Neuron (in vitro differentiated cells): ENCODE measurements at regions not wholly inside any gene's neighbourhood (a gene's known extent, or its start where the extent isn't known, plus 50 kb on each side); places are given as distances from the start of the nearest gene placed in this dataset.
"Not testable (repeated sequence)": the region's sequence is repeated elsewhere in the genome, so short reads cannot be mapped to it uniquely, and the experiment has no call there.

Experiments used
- H2AFZ ChIP-seq: one replicate; pipeline ENCODE4 v1.6.1; 2013; ENCODE audit warnings: low read depth, mild to moderate bottlenecking, inconsistent platforms, low read length, moderate library complexity
- H3K27me3 ChIP-seq: one replicate; pipeline ENCODE4 v1.6.1; 2013; ENCODE audit warnings: low read length; ENCODE audit not compliant: insufficient read depth
- H3K36me3 ChIP-seq: one replicate; pipeline ENCODE4 v1.6.1; 2013; ENCODE audit warnings: low read length; ENCODE audit not compliant: insufficient read depth
- H3K4me1 ChIP-seq: one replicate; pipeline ENCODE4 v1.6.1; 2013; ENCODE audit warnings: low read length; ENCODE audit not compliant: insufficient read depth
- H3K4me3 ChIP-seq: 2 replicates; pipeline ENCODE4 v1.5.1; 2013; ENCODE audit warnings: mild to moderate bottlenecking, low read length, moderate library complexity
- H3K9me3 ChIP-seq: one replicate; pipeline ENCODE4 v1.6.1; 2013; ENCODE audit warnings: low read length

- Histone ChIP-seq H3K4me3 (no peak overlapping the region), H3K9me3 (peaks cover 8% of the 10 kb centered on the region), H2AFZ (no peak overlapping the region), H3K27me3 (peaks cover 72% of the 10 kb centered on the region), H3K4me1 (no peaks in the 10 kb centered on the region), H3K36me3 (no peaks in the 10 kb centered on the region)
Observed at GRCh38 chr5:51997500-51997899, 614.3 kb downstream of the ISL1 start.

DNA sequence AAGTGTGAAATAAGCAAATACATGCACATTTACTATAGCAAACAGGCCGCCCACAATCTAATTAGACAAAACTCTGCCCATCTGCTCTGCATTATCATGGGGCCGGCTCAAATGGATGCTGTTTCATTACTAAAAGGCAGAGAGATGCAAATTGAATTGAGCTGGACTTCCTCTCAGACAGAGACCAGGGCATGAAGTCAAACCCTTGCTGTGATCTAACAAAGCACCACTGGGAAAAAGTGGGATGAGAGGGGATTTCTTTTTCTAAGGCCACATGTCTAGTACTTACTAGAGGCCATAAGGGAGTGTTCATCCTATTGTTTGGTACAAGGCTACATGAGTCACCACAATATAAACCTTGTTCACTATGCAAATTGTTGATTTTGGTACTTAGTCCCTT is 614.7 kb downstream of the ISL1 start:
- Histone ChIP-seq H3K4me3 (no peak overlapping the region), H3K4me1 (no peaks in the 10 kb centered on the region), H2AFZ (no peak overlapping the region), H3K36me3 (no peaks in the 10 kb centered on the region), H3K27me3 (peaks cover 72% of the 10 kb centered on the region), H3K9me3 (peaks cover 8% of the 10 kb centered on the region)

GRCh38 chr5:52007230-52007858 is 624.1 kb downstream of the ISL1 start:
- Histone ChIP-seq H3K36me3 (no peaks in the 10 kb centered on the region), H3K9me3 (peaks cover 4% of the 10 kb centered on the region), H3K4me1 (no peaks in the 10 kb centered on the region), H2AFZ (no peak overlapping the region), H3K27me3 (peaks cover 57% of the 10 kb centered on the region), H3K4me3 (no peak overlapping the region)

DNA sequence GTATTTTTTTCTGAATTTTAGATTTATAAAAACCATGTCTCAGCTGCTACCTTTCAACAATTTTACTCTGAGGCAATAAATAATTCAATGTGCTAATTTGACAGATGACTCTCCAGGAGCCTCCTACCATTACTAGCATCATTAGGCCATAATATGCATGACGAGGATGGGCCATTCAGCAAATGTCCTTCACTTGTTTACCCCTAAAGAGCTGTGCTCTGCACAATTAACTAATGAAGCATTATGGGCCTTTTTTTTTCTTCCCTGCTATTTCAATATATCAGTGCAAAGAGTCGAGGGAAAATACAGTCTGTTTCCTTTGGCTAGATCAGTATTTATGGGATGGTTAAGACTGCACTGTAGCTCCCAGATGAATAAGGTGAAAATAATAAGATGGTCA is 627.2 kb downstream of the ISL1 start:
- Histone ChIP-seq H2AFZ (no peak overlapping the region), H3K4me1 (no peaks in the 10 kb centered on the region), H3K27me3 (peaks cover 49% of the 10 kb centered on the region), H3K9me3 (no peaks in the 10 kb centered on the region), H3K36me3 (no peaks in the 10 kb centered on the region), H3K4me3 (no peak overlapping the region)

GRCh38 chr5:52013523-52013922 is 630.3 kb downstream of the ISL1 start:
- Histone ChIP-seq H3K36me3 (no peaks in the 10 kb centered on the region), H3K4me3 (no peak overlapping the region), H3K27me3 (peaks cover 36% of the 10 kb centered on the region), H2AFZ (no peak overlapping the region), H3K9me3 (no peaks in the 10 kb centered on the region), H3K4me1 (no peaks in the 10 kb centered on the region)

DNA sequence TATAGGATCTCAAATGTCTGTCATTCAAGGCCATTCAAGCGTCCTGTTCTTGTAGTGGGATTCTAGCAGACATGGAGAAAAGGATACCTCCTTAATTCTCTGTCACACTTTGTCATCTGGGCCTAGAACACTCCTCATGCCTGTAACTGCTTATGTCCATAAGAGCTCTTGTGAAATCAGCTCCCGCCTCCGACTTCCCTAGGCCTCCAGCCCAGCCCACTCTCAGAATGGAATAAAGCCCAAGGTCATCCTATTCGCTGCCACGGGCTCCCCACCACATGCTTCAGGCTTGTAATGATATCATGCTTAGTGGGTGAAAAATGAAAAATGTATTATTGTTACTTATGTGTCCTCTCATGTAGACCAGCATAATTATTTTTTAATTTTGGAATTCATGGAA is 632.5 kb downstream of the ISL1 start:
- no peaks in the 10 kb centered on the region for H3K4me1 ChIP-seq
- no peaks in the 10 kb centered on the region for H3K36me3 ChIP-seq
- H2AFZ ChIP-seq, result no peak overlapping the region
- no peak overlapping the region for H3K4me3 ChIP-seq
- peaks cover 35% of the 10 kb centered on the region for H3K27me3 ChIP-seq
- no peaks in the 10 kb centered on the region for H3K9me3 ChIP-seq

GRCh38 chr5:52017567-52017966 is 634.3 kb downstream of the ISL1 start:
- Histone ChIP-seq H3K27me3 (peaks cover 25% of the 10 kb centered on the region), H3K4me3 (no peak overlapping the region), H2AFZ (no peak overlapping the region), H3K9me3 (no peaks in the 10 kb centered on the region), H3K36me3 (no peaks in the 10 kb centered on the region), H3K4me1 (no peaks in the 10 kb centered on the region)

DNA sequence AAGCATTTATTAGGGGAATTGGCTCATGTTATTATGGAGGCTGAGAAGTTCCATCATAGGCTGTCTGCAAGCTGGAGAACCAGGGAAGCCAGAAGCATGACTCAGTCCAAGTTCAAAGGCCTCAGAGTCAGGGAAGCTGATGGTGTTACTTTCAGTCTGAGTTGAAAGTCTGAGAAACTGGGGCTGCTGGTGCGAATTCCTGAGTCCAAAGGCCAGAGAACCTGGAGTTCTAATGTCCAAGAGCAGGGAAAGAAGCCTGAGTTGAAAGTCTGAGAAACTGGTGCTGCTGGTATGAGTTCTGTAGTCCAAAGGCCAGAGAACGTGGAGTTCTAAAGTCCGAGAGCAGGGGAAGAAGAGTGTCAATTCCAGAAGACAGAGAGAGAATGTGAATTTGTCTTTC is 641.1 kb downstream of the ISL1 start:
- H3K4me3 ChIP-seq, result no peak overlapping the region
- no peak overlapping the region for H2AFZ ChIP-seq
- no peaks in the 10 kb centered on the region for H3K36me3 ChIP-seq
- no peaks in the 10 kb centered on the region for H3K9me3 ChIP-seq
- H3K4me1 ChIP-seq, result no peaks in the 10 kb centered on the region
- peaks cover 4% of the 10 kb centered on the region for H3K27me3 ChIP-seq

DNA sequence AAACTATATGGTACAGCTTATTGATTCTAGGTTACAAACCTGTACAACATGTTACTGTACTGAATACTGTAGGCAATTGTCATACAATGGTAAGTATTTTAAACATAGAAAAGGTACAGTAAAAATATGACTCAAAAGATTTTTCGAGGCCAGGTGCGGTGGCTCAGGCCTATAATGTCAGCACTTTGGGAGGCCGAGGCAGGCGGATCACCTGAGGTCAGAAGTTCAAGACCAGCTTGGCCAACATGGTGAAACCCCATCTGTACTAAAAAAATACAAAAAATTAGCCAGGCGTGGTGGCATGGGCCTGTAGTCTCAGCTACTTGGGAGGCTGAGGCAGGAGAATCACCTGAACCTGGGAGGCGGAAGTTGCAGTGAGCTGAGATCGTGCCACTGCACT is 646.6 kb downstream of the ISL1 start:
- not testable (repeated sequence) for H3K27me3 ChIP-seq, H3K4me1 ChIP-seq, H3K36me3 ChIP-seq, H3K9me3 ChIP-seq, H2AFZ ChIP-seq, H3K4me3 ChIP-seq

- peaks cover 9% of the 10 kb centered on the region for H3K4me1 ChIP-seq
- no peaks in the 10 kb centered on the region for H3K9me3 ChIP-seq
- no peaks in the 10 kb centered on the region for H3K27me3 ChIP-seq
- no peaks in the 10 kb centered on the region for H3K36me3 ChIP-seq
- no peak overlapping the region for H3K4me3 ChIP-seq
- no peak overlapping the region for H2AFZ ChIP-seq
Observed at GRCh38 chr5:52041842-52042241, 658.6 kb downstream of the ISL1 start.

GRCh38 chr5:52043137-52043536 is 659.9 kb downstream of the ISL1 start:
- H3K36me3 ChIP-seq, result no peaks in the 10 kb centered on the region
- no peaks in the 10 kb centered on the region for H3K27me3 ChIP-seq
- H3K4me1 ChIP-seq, result peaks cover 9% of the 10 kb centered on the region
- H2AFZ ChIP-seq, result no peak overlapping the region
- H3K4me3 ChIP-seq, result no peak overlapping the region
- no peaks in the 10 kb centered on the region for H3K9me3 ChIP-seq

GRCh38 chr5:52043543-52043942 is 660.3 kb downstream of the ISL1 start:
- Histone ChIP-seq H2AFZ (no peak overlapping the region), H3K36me3 (no peaks in the 10 kb centered on the region), H3K4me1 (peaks cover 9% of the 10 kb centered on the region), H3K4me3 (no peak overlapping the region), H3K9me3 (no peaks in the 10 kb centered on the region), H3K27me3 (no peaks in the 10 kb centered on the region)

GRCh38 chr5:52051759-52052158 is 668.5 kb downstream of the ISL1 start:
- Histone ChIP-seq H3K27me3 (no peaks in the 10 kb centered on the region), H3K4me1 (no peaks in the 10 kb centered on the region), H3K9me3 (no peaks in the 10 kb centered on the region), H2AFZ (no peak overlapping the region), H3K4me3 (no peak overlapping the region), H3K36me3 (no peaks in the 10 kb centered on the region)

GRCh38 chr5:52063186-52063585 is 679.9 kb downstream of the ISL1 start:
- H3K27me3 ChIP-seq, result no peaks in the 10 kb centered on the region
- H3K9me3 ChIP-seq, result no peaks in the 10 kb centered on the region
- no peak overlapping the region for H2AFZ ChIP-seq
- no peaks in the 10 kb centered on the region for H3K36me3 ChIP-seq
- no peak overlapping the region for H3K4me3 ChIP-seq
- no peaks in the 10 kb centered on the region for H3K4me1 ChIP-seq
